H1 (cell line): ENCODE measurements at regions not wholly inside any gene's neighbourhood (a gene's known extent, or its start where the extent isn't known, plus 50 kb on each side); places are given as distances from the start of the nearest gene placed in this dataset.

Experiments used
- CTCF ChIA-PET: fragments of 300-600 bp; sonication (Branson Sonifier 250); formaldehyde crosslinking; loops from one replicate; lab custom pipeline; 2021; ENCODE audit not compliant: partially characterized antibody; lab: Charles Lee
- POLR2A ChIA-PET: fragments of 300-600 bp; sonication (Branson Sonifier 250); formaldehyde crosslinking; loops from one replicate; lab custom pipeline; 2021; ENCODE audit warnings: inconsistent platforms; ENCODE audit not compliant: partially characterized antibody; lab: Charles Lee
- DNase-seq, 2 experiments: peaks; one replicate each; pipeline versions ENCODE4 v3.0.0 to v3.0.0-alpha.2; 2010 to 2022; ENCODE audit warnings: low spot score in 2 of 2, low read depth in 1 of 2, mixed read lengths in 1 of 2
- FAIRE-seq: peaks from 2 replicates; lab custom pipeline; 2011; peaks lifted over from hg19 to GRCh38; lab: Jason Lieb, UNC
- H2AFZ ChIP-seq: 2 replicates; pipeline ENCODE4 v1.8.1; 2012; ENCODE audit warnings: low read length, inconsistent platforms
- H2AK5ac ChIP-seq: 2 replicates; pipeline ENCODE4 v1.6.1; 2013; ENCODE audit warnings: low read depth, low read length
- H2BK120ac ChIP-seq: replicated peaks from 2 replicates; pipeline ENCODE3; 2013; ENCODE audit warnings: low read depth, low read length, inconsistent platforms
- H2BK12ac ChIP-seq: 2 replicates; pipeline ENCODE4 v1.6.1; 2013; ENCODE audit warnings: low read depth, low read length
- H2BK15ac ChIP-seq: 2 replicates; pipeline ENCODE4 v1.6.1; 2013; ENCODE audit warnings: low read length
- H2BK20ac ChIP-seq: 2 replicates; pipeline ENCODE4 v1.6.1; 2013; ENCODE audit warnings: low read length
- H2BK5ac ChIP-seq: 2 replicates; pipeline ENCODE4 v1.6.1; 2013; ENCODE audit warnings: low read depth, low read length
- H3K14ac ChIP-seq: 2 replicates; pipeline ENCODE4 v1.6.1; 2013; ENCODE audit warnings: inconsistent platforms; ENCODE audit not compliant: insufficient read length
- H3K18ac ChIP-seq: 2 replicates; pipeline ENCODE4 v1.6.1; 2013; ENCODE audit warnings: low read length; ENCODE audit errors: extremely low read depth
- H3K23ac ChIP-seq: 2 replicates; pipeline ENCODE4 v1.6.1; 2013; ENCODE audit warnings: inconsistent platforms; ENCODE audit not compliant: insufficient read length
- H3K23me2 ChIP-seq: 2 replicates; pipeline ENCODE4 v1.6.1; 2013; ENCODE audit warnings: low read depth, low read length
- H3K27ac ChIP-seq: 2 replicates; pipeline ENCODE4 v1.6.1; 2011; ENCODE audit warnings: low read depth, low read length, inconsistent platforms
- H3K27me3 ChIP-seq, 4 experiments: replicated peaks in 1 of 4; 1 replicate in 1 of 4; 2 replicates in 3 of 4; pipeline versions ENCODE4 v1.6.1 to v1.8.1; 2011 to 2013; ENCODE audit warnings: low read length in 3 of 4, mild to moderate bottlenecking in 3 of 4, inconsistent platforms in 2 of 4, mixed read lengths in 2 of 4, moderate library complexity in 1 of 4; ENCODE audit not compliant: control insufficient read depth in 3 of 4, insufficient read depth in 3 of 4; ENCODE audit errors: extremely low read depth in 1 of 4
- H3K36me3 ChIP-seq, 4 experiments: 2 replicates each; pipeline versions ENCODE4 v1.6.1 to v1.8.1; 2011 to 2013; ENCODE audit warnings: mild to moderate bottlenecking in 4 of 4, low read length in 3 of 4, moderate library complexity in 2 of 4, control low read depth in 1 of 4, inconsistent platforms in 1 of 4; ENCODE audit not compliant: insufficient read depth in 4 of 4, control insufficient read depth in 2 of 4
- H3K4ac ChIP-seq: replicated peaks from 2 replicates; pipeline ENCODE3; 2013; ENCODE audit warnings: low read length, low read depth, mixed read lengths, inconsistent platforms; ENCODE audit not compliant: insufficient read length
- H3K4me1 ChIP-seq, 4 experiments: replicated peaks in 1 of 4; 1 replicate in 1 of 4; 2 replicates in 3 of 4; pipeline versions ENCODE4 v1.6.1 to v1.8.1; 2011 to 2013; ENCODE audit warnings: low read length in 3 of 4, inconsistent platforms in 2 of 4, mixed read lengths in 1 of 4; ENCODE audit not compliant: insufficient read depth in 4 of 4, control insufficient read depth in 3 of 4
- H3K4me2 ChIP-seq, 2 experiments: 2 replicates each; pipeline versions ENCODE4 v1.6.1 to v1.8.1; 2011 to 2013; ENCODE audit warnings: low read depth in 2 of 2, low read length in 2 of 2, control low read depth in 1 of 2, inconsistent platforms in 1 of 2, mild to moderate bottlenecking in 1 of 2; ENCODE audit not compliant: insufficient read depth in 1 of 2
- H3K4me3 ChIP-seq, 4 experiments: fragments of 200-600, 300-600 bp in 1 of 4; sonication (generic), shearing (Covaris generic), sonication (Bioruptor Twin) in 1 of 4; 2 replicates each; pipeline versions ENCODE4 v1.5.1 to v1.8.1; 2011 to 2016; ENCODE audit warnings: low read length in 4 of 4, low read depth in 3 of 4, control low read depth in 2 of 4, inconsistent platforms in 2 of 4, mild to moderate bottlenecking in 2 of 4, mixed read lengths in 1 of 4, moderate library complexity in 1 of 4; ENCODE audit not compliant: insufficient read depth in 2 of 4; ENCODE audit errors: extremely low read depth in 1 of 4
- H3K56ac ChIP-seq: replicated peaks from 2 replicates; pipeline ENCODE3; 2013; ENCODE audit warnings: low read depth, mild to moderate bottlenecking, mixed read lengths, low read length, inconsistent platforms; ENCODE audit not compliant: insufficient read length
- H3K79me1 ChIP-seq: 2 replicates; pipeline ENCODE4 v1.6.1; 2013; ENCODE audit warnings: low read depth, low read length, control low read depth
- H3K79me2 ChIP-seq, 2 experiments: 2 replicates each; pipeline versions ENCODE4 v1.6.1 to v1.8.1; 2012 to 2013; ENCODE audit warnings: low read length in 2 of 2, mild to moderate bottlenecking in 2 of 2, inconsistent platforms in 1 of 2; ENCODE audit not compliant: insufficient read depth in 2 of 2, control insufficient read depth in 1 of 2
- H3K9ac ChIP-seq, 4 experiments: replicated peaks in 1 of 4; 1 replicate in 1 of 4; 2 replicates in 3 of 4; pipeline versions ENCODE4 v1.6.1 to v1.8.1; 2011 to 2013; ENCODE audit warnings: low read depth in 3 of 4, low read length in 3 of 4, control low read depth in 2 of 4, mild to moderate bottlenecking in 2 of 4, moderate library complexity in 2 of 4, inconsistent platforms in 1 of 4; ENCODE audit errors: extremely low read depth in 1 of 4
- H3K9me3 ChIP-seq, 2 experiments: 2 replicates each; pipeline versions ENCODE4 v1.6.1 to v1.8.1; 2012 to 2013; ENCODE audit warnings: mild to moderate bottlenecking in 2 of 2, moderate library complexity in 2 of 2, control low read depth in 1 of 2, inconsistent platforms in 1 of 2, low read depth in 1 of 2, low read length in 1 of 2, mixed read lengths in 1 of 2; ENCODE audit not compliant: insufficient read depth in 2 of 2
- H4K20me1 ChIP-seq, 2 experiments: replicated peaks in 1 of 2; 2 replicates each; pipeline versions ENCODE3 to v1.8.1; 2011 to 2013; ENCODE audit warnings: inconsistent platforms in 2 of 2, low read length in 2 of 2, mild to moderate bottlenecking in 1 of 2; ENCODE audit not compliant: insufficient read depth in 2 of 2, control insufficient read depth in 1 of 2
- H4K5ac ChIP-seq: 2 replicates; pipeline ENCODE4 v1.6.1; 2013; ENCODE audit warnings: low read length, low read depth, mixed read lengths, inconsistent platforms; ENCODE audit not compliant: insufficient read length
- H4K8ac ChIP-seq: 2 replicates; pipeline ENCODE4 v1.8.0; 2013; ENCODE audit warnings: mild to moderate bottlenecking, moderate library complexity, low read length, inconsistent platforms; ENCODE audit not compliant: insufficient read depth; ENCODE audit errors: extremely low read depth
- H4K91ac ChIP-seq: replicated peaks from 2 replicates; pipeline ENCODE3; 2013; ENCODE audit warnings: low read length, mixed read lengths, inconsistent platforms; ENCODE audit not compliant: insufficient read length
- ATF2 ChIP-seq: IDR thresholded peaks from 2 replicates; pipeline ENCODE4 v1.6.1; 2012; ENCODE audit warnings: low read length, inconsistent platforms
- BACH1 ChIP-seq: IDR thresholded peaks from 2 replicates; pipeline ENCODE4 v1.6.1; 2012; ENCODE audit warnings: low read length, improper control_type of control experiment
- CEBPB ChIP-seq: IDR thresholded peaks from 2 replicates; pipeline ENCODE4 v1.6.1; 2012; ENCODE audit warnings: low read depth, low read length
- EGR1 ChIP-seq: IDR thresholded peaks from 2 replicates; pipeline ENCODE4 v1.6.1; 2011; ENCODE audit warnings: low read depth, low read length, borderline replicate concordance
- KDM5A ChIP-seq: fragments of 200-600 bp; IDR thresholded peaks from 2 replicates; pipeline ENCODE4 v1.7.1; 2012; ENCODE audit warnings: mild to moderate bottlenecking, low read length, inconsistent platforms, mixed read lengths
- POLR2A ChIP-seq, 2 experiments: IDR thresholded peaks; 1 replicate in 1 of 2; 2 replicates in 1 of 2; pipeline ENCODE4 v1.6.1; 2011; ENCODE audit warnings: low read depth in 2 of 2, low read length in 2 of 2, mild to moderate bottlenecking in 2 of 2; ENCODE audit errors: control extremely low read depth in 1 of 2
- POLR2AphosphoS5 ChIP-seq: IDR thresholded peaks from 2 replicates; pipeline ENCODE4 v1.6.1; 2011; ENCODE audit warnings: low read depth, low read length
- SIN3A ChIP-seq, 2 experiments: IDR thresholded peaks in 1 of 2; conservative IDR thresholded peaks in 1 of 2; 2 replicates each; pipeline ENCODE4 v1.6.1; 2011 to 2012; ENCODE audit warnings: low read length in 2 of 2, improper control_type of control experiment in 1 of 2, low read depth in 1 of 2, mild to moderate bottlenecking in 1 of 2
- TCF12 ChIP-seq: IDR thresholded peaks from 2 replicates; pipeline ENCODE4 v1.6.1; 2011; ENCODE audit warnings: low read depth, mild to moderate bottlenecking, low read length
- TEAD4 ChIP-seq: IDR thresholded peaks from 2 replicates; pipeline ENCODE4 v1.6.1; 2012; ENCODE audit warnings: low read depth, low read length, inconsistent platforms, mixed read lengths
- WGBS, 2 experiments: shearing (Covaris generic) in 1 of 2; methylation state at CpG; one replicate each; pipeline versions ENCODE4 v1.1.6 to v1.1.7; 2013 to 2015; ENCODE audit warnings: low lambda C conversion rate in 2 of 2, mixed read lengths in 2 of 2, inconsistent platforms in 1 of 2, low coverage in 1 of 2, missing lambda C conversion rate in 1 of 2; ENCODE audit not compliant: insufficient replicate concordance in 2 of 2, insufficient coverage in 1 of 2, insufficient read length in 1 of 2; ENCODE audit errors: extremely low coverage in 1 of 2, missing lambda C conversion rate in 1 of 2; 5-methylcytosine and 5-hydroxymethylcytosine counted together
- TF ChIP-seq, protein P1 (sequence below): IDR thresholded peaks from 2 replicates; pipeline ENCODE4 v1.6.1; 2012; ENCODE audit warnings: inconsistent platforms
- TF ChIP-seq, protein P2 (sequence below): IDR thresholded peaks from 2 replicates; pipeline ENCODE4 v1.6.1; 2011; ENCODE audit warnings: low read depth, mild to moderate bottlenecking, low read length; ENCODE audit not compliant: insufficient read depth

DNA sequence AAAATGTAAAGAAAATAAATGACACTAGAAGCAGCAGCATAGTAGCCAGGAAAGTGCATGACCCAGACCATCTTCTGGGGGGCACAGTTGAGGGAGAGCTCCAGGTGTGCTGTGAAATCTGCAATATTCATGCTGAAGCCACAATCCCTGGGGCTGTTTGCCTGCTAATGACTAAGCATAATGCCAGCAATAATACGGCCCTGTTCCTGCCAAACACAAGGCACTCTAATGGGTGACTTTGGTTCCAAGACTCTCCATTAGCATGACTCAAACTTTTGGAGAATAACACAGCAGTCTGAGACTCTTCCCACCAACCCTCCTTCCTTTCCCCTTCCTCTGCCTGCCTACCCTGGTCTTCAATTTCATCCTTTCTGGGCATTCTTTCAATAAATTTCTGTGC, 77.9 kb upstream of the DOCK10 start:
- Histone ChIP-seq H4K20me1 (no peaks in the 10 kb centered on the region), H4K8ac (no peak overlapping the region), H3K18ac (no peak overlapping the region), H3K36me3 (no peaks in the 10 kb centered on the region), H3K4ac (no peak overlapping the region), H3K79me1 (no peaks in the 10 kb centered on the region), H3K9ac (no peak overlapping the region), H2BK120ac (no peak overlapping the region), H3K56ac (no peak overlapping the region), H2BK15ac (no peak overlapping the region), H3K23ac (no peak overlapping the region), H3K14ac (no peak overlapping the region), H2AFZ (0 out of 2 replicates have a peak overlapping the region, but pooled peaks have one; percentile 73), H3K9me3 (no peaks in the 10 kb centered on the region), H3K23me2 (no peaks in the 10 kb centered on the region), H3K27me3 (no peaks in the 10 kb centered on the region), H4K5ac (no peak overlapping the region), H4K91ac (no peak overlapping the region), H2AK5ac (no peak overlapping the region), H2BK20ac (no peak overlapping the region), H2BK5ac (no peak overlapping the region)
- 71% methylated on average over 1 of the region's 1 CpG; no CpG with 5 or more reads in 1 of the 2 experiments for WGBS, 2 experiments
- POLR2A ChIA-PET, result no interaction called here
- CTCF ChIA-PET, result interaction anchor here (1.0 kb wide), 1 partner anchor 541 kb away, joined by 4 read pairs; no protein-coding TSS in a partner anchor
- no peak for DNase-seq
- TF ChIP-seq KDM5A (no peak), CEBPB (no peak), EGR1 (no peak), POLR2AphosphoS5 (no peak), TCF12 (no peak), ATF2 (no peak), SIN3A (conservative IDR thresholded peaks at IDR 0.05 in 1 of 2, IDR thresholded peaks at IDR 0.05 in 1 of 2; ENCODE audit: low read depth in 1 of 2, low read length in 2 of 2) (no peak), BACH1 (no peak), TEAD4 (no peak), POLR2A (IDR thresholded peaks at IDR 0.05; ENCODE audit: control extremely low read depth in 1 of 2, low read depth in 2 of 2, low read length in 2 of 2) (no peak)
- TF ChIP-seq, protein P1, sequence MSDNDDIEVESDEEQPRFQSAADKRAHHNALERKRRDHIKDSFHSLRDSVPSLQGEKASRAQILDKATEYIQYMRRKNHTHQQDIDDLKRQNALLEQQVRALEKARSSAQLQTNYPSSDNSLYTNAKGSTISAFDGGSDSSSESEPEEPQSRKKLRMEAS, result no peak
- TF ChIP-seq, protein P2, sequence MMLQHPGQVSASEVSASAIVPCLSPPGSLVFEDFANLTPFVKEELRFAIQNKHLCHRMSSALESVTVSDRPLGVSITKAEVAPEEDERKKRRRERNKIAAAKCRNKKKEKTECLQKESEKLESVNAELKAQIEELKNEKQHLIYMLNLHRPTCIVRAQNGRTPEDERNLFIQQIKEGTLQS, result no peak
- TF ChIP-seq, all 59 proteins: peak for 0
- H3K4me3 ChIP-seq, result no peak overlapping the region
- no peak overlapping the region for H3K27ac ChIP-seq
- 0 out of 7 replicates have a peak, but pooled peaks cover 0 to 3% (median 0%) of the 10 kb centered on the region in 4 experiments for H3K4me1 ChIP-seq
- no peaks in the 10 kb centered on the region for H3K79me2 ChIP-seq
- FAIRE-seq, result no peak
- H3K4me2 ChIP-seq, result no peak overlapping the region
- H2BK12ac ChIP-seq, result no peak overlapping the region
